ENCODE measurements at regions not wholly inside any gene's neighbourhood (a gene's known extent, or its start where the extent isn't known, plus 50 kb on each side); places are given as distances from the start of the nearest gene placed in this dataset.
"Not testable (repeated sequence)": the region's sequence is repeated elsewhere in the genome, so short reads cannot be mapped to it uniquely, and the experiment has no call there.

DNA sequence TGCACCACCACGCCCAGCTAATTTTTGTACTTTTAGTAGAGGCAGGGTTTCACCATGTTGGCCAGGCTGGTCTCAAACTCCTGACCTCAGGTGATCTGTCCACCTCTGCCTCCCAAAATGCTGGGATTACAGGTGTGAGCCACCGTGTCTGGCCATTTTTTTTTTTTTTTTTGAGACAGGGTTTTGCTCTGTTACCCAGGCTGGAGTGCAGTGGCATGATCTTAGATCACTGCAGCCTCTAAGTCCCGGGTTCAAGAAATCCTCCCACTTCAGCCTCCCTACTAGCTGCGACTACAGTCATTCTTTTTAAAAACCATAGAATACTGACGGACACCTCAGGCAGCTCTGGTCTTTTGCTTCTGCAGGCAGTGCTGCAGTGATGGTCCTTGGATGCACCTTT lies 54.9 kb upstream of the PTPN1 start:
- DNase-seq: not testable (repeated sequence)

DNA sequence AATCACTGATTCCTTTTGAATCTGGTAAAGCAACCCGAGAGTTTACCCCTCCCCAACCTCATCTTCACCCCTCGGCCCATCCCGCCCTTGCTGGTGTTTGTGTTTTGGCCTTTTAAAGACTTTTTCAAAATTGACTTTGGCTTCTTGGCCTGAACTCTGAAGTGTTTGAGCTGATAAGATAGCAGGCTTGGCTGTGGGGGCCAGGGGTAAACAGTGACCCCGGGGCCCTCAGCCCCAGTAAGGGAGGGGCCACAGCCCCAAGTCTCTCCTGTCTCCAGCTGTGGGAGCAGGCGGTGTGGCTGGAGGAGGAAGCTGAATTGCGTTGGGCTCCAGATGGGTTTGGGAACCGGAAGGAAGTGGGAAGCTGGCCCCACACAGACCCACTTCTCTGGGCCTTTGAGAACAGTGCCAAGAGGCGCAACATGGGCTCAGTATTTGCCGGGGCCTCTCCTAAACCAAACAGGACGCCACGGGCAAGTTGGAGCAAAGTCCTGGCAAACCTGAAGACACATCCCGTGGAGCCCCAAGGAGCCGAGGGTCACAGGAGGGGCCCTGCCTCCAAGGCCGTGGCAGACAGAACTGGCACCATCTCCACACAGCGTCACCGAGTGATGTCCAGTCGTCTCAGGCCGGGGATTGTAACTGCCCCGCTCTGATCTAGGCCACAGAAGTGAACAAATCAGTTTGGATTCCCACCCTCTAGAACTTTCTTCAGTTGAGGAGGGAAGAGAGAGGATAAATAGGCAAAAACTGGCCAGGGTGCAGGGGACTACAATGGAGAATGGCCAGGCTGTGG lies 54.3 kb upstream of the PTPN1 start:
- DNase-seq: no peak

DNA sequence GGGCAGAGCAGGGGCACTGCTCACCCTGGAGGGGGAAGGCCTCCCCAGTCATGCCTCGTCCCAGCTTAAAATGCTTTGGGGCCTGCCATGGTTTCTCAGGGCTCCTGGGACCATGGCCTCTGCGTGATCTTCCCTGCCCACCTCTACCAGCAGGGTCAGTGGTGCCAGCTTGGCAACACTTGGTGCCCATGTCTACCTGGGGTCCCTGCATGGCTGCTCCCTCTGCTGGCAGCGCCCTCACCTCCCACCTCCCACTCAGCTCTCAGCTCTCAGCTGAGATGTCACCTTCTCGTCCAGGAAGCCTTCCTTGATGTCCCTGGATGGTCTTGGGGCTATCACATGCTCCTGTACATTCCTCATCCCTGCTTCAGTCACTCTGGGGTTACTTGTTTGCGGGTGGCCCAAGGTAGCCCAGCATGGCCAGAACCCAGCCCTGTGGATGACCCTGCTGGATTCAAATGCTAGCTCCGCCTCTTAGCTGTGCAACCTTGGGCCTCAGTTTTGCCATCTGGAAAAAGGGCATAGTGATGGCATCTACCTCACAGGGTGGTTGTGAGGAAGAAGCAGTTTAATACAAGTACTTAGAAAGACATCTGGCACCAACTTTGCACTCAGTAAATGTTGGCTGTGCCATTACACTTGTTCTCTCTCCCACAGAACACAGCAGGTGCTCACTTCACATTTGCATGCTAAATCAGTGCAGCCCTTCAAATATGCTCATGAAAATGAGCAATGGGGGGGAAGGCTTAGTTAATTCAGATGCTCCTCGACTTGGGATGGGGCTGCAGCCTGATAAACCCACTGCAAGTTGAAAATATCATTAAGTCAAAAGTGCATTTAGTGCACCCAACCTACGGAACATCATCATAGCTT lies 53.5 kb upstream of the PTPN1 start:
- no peak for DNase-seq

DNA sequence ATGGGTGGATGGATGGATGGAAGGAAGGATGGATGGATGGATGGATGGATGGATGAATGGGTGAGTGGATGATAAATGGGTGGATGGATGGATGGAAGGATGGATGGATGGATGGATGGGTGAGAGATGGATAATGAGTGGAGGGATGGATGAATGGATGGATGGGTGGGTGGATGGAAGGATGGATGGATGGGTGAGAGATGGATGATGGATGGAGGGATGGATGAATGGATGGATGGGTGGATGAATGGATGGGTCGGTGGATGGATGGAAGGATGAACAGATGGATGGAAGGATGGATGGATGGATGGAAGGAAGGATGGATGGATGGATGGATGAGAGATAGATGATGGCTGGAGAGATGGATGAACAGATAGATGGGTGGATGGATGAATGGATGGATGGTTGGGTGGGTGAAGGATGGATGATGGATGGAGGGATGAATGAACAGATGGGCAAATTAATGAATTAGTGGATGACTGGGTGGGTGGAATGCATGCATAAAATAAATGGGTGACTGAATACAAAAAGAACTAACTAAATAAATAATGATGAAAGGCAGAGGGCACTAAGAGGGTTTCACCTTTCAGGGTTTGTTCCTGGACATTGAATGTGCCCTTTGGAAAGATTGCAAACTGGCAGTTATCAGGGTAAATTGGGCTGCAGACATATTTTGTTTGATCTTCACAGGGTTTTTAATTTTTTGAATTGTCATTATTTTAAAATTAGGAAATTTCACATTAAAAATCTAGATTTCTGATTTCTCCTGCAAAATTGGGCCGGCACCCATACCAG lies 50.9 kb upstream of the PTPN1 start:
- no peak for DNase-seq

DNA sequence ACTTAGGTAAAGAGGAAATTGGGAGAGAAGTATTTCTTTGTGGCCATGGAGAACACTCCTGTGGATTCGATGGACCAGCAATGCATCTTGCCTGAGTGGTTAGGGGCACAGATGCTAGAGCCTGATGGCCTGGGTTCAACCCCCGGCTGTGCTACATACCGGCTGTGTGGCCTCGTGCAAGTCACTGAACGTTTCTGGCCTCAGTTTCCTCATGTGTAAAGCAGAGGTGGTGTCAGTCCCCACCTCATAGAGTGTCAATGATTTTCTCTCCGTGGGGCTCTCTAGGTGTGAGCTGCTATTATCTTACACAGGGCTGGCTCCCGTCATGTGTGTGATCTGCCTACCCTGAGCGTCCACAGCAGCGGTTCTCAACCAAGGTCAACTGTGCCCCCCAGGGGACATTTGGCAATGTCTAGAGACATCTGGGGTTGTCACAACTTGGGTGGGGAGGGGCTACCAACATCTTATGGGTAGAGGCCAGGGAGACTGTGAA lies 50.0 kb upstream of the PTPN1 start:
- DNase-seq: no peak

Measured in NCI-H510A treated with DMSO at 0.1 percent for 48 hours (cell line).